ENCODE measurements at regions not wholly inside any gene's neighbourhood (a gene's known extent, or its start where the extent isn't known, plus 50 kb on each side); places are given as distances from the start of the nearest gene placed in this dataset.

DNA sequence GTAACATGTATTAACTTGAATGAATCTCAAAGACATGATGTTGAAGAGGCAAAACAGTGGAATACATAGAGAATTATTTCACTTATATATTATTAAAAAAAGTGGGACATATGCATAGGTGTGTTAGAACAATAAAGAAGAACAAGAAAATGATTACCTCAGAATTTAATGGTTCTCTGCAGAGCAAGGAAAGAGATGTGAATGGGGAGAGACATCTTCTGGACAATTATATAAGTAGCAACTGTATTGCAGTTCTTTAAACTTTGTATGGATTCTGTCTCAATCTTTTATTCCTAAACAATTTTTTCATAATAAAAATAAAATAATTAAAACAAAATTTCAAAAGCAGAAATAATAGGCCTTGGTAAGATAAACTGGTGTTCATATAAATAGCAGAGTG lies 674.9 kb upstream of the ADGRL4 start:
- TF ChIP-seq POLR2AphosphoS5 (IDR thresholded peaks at IDR 0.05; ENCODE audit: low read depth) = no peak
- DNase-seq (ENCODE audit: low read depth in 1 of 2, low spot score in 1 of 2) = no peak
- Histone ChIP-seq H3K27ac (replicated peaks) (no peak overlapping the region), H3K4me3 (replicated peaks; ENCODE audit: insufficient read depth, low read length) (no peak overlapping the region), H3K27me3 (ENCODE audit: insufficient read depth, poor library complexity, severe bottlenecking) (no peaks in the 10 kb centered on the region)

DNA sequence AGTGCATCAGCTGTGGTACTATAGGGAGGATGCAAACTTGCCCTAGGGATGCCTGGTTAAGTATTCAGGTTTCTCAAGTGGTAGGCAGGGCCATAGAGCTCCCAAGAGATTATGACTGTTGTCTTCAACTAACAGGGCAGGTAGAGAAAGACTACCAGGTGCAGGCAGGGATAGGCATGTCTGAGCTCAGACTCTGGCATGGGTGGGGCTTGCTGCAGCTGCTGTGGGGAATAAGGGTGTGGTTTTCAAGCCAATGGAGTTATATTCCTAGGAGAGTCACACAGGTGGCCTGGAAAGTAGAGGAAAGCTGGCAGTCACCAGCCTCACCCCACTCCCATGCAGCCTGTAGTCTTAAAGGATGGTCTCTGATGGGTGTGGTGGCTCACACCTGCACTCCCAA lies 673.4 kb upstream of the ADGRL4 start:
- TF ChIP-seq POLR2AphosphoS5 (IDR thresholded peaks at IDR 0.05; ENCODE audit: low read depth) = no peak
- TF ChIP-seq SPI1 (IDR thresholded peaks at IDR 0.05; ENCODE audit: borderline replicate concordance, low read depth) = no peak
- TF ChIP-seq, protein P1, sequence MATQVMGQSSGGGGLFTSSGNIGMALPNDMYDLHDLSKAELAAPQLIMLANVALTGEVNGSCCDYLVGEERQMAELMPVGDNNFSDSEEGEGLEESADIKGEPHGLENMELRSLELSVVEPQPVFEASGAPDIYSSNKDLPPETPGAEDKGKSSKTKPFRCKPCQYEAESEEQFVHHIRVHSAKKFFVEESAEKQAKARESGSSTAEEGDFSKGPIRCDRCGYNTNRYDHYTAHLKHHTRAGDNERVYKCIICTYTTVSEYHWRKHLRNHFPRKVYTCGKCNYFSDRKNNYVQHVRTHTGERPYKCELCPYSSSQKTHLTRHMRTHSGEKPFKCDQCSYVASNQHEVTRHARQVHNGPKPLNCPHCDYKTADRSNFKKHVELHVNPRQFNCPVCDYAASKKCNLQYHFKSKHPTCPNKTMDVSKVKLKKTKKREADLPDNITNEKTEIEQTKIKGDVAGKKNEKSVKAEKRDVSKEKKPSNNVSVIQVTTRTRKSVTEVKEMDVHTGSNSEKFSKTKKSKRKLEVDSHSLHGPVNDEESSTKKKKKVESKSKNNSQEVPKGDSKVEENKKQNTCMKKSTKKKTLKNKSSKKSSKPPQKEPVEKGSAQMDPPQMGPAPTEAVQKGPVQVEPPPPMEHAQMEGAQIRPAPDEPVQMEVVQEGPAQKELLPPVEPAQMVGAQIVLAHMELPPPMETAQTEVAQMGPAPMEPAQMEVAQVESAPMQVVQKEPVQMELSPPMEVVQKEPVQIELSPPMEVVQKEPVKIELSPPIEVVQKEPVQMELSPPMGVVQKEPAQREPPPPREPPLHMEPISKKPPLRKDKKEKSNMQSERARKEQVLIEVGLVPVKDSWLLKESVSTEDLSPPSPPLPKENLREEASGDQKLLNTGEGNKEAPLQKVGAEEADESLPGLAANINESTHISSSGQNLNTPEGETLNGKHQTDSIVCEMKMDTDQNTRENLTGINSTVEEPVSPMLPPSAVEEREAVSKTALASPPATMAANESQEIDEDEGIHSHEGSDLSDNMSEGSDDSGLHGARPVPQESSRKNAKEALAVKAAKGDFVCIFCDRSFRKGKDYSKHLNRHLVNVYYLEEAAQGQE (IDR thresholded peaks at IDR 0.05; ENCODE audit: insufficient replicate concordance, low read depth) = no peak
- TF ChIP-seq, protein P2, sequence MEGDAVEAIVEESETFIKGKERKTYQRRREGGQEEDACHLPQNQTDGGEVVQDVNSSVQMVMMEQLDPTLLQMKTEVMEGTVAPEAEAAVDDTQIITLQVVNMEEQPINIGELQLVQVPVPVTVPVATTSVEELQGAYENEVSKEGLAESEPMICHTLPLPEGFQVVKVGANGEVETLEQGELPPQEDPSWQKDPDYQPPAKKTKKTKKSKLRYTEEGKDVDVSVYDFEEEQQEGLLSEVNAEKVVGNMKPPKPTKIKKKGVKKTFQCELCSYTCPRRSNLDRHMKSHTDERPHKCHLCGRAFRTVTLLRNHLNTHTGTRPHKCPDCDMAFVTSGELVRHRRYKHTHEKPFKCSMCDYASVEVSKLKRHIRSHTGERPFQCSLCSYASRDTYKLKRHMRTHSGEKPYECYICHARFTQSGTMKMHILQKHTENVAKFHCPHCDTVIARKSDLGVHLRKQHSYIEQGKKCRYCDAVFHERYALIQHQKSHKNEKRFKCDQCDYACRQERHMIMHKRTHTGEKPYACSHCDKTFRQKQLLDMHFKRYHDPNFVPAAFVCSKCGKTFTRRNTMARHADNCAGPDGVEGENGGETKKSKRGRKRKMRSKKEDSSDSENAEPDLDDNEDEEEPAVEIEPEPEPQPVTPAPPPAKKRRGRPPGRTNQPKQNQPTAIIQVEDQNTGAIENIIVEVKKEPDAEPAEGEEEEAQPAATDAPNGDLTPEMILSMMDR (IDR thresholded peaks at IDR 0.05; ENCODE audit: insufficient read depth, low read length) = no peak
- TF ChIP-seq GABPA (IDR thresholded peaks at IDR 0.05; ENCODE audit: low read depth) = no peak
- Histone ChIP-seq H3K4me3 (replicated peaks; ENCODE audit: insufficient read depth, low read length) (no peak overlapping the region), H3K27ac (replicated peaks) (no peak overlapping the region), H3K27me3 (ENCODE audit: insufficient read depth, poor library complexity, severe bottlenecking) (no peaks in the 10 kb centered on the region)
- DNase-seq (ENCODE audit: low read depth in 1 of 2, low spot score in 1 of 2) = no peak

DNA sequence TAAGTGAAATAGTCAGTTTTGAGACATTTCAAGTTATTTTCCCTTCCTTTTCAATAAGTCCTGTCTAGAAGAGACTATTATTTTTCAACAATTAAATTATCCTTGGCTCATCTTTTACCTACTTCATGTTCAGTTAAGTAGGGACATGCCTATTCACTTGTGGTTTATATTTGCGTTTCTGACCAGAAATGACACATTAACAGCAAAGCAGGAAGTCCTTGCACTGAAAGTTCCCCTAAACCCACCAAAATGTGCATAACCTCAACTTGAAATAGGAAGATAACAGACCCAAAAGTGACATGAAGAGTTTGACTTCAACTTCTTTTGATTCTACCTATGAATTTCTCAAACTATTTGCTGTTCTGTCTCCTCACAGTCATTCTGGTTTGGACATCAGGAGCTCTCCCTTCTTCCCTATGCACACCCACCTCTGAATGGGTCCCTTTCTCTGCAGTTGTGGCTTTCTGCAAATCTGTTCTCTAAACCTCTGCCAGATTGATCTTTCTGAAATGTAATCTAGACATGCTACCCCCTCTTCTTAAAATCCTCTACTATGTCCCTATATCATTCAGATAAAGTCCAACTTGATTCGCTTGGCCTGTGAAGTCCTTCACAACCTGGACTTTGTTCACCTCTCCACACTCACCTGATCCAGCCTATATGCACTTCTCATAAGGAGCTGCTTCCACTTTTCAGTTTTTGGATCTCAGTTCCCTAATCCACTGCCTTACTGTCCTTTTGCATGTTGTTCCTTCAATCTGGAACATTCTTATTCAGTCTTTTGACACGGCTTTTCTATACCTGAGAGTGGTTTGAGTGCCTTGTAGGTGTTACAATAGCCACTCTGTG lies 661.5 kb upstream of the ADGRL4 start:
- TF ChIP-seq, protein P2 (IDR thresholded peaks at IDR 0.05; ENCODE audit: insufficient read depth, low read length) = no peak
- no peak for TF ChIP-seq SPI1 (IDR thresholded peaks at IDR 0.05; ENCODE audit: borderline replicate concordance, low read depth)
- TF ChIP-seq, protein P1 (IDR thresholded peaks at IDR 0.05; ENCODE audit: insufficient replicate concordance, low read depth) = no peak
- TF ChIP-seq POLR2AphosphoS5 (IDR thresholded peaks at IDR 0.05; ENCODE audit: low read depth) = no peak
- no peak for TF ChIP-seq GABPA (IDR thresholded peaks at IDR 0.05; ENCODE audit: low read depth)
- H3K27me3 ChIP-seq (ENCODE audit: insufficient read depth, poor library complexity, severe bottlenecking) = no peaks in the 10 kb centered on the region
- no peak overlapping the region for H3K27ac ChIP-seq (replicated peaks)
- no peak overlapping the region for H3K4me3 ChIP-seq (replicated peaks; ENCODE audit: insufficient read depth, low read length)
- DNase-seq (ENCODE audit: low read depth in 1 of 2, low spot score in 1 of 2) = no peak

DNA sequence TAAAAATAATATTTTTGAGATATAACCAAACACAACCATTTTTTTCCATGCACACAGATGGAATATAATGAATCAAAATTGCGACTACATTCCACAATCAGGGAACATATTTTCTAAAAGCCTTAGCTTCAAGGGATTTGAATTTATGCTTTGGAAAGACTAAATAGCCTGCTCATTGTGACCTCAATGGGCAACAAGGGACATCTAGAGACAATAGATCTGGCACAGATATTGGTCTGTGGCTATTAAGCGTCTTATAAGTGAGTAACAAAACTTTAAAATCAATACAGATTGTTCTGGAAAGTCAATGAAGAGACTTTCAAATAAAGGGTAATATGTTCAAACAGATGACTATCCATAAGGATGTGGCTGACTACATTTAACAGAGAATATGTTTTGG lies 660.6 kb upstream of the ADGRL4 start:
- DNase-seq (ENCODE audit: low read depth in 1 of 2, low spot score in 1 of 2) = no peak
- Histone ChIP-seq H3K27me3 (ENCODE audit: insufficient read depth, poor library complexity, severe bottlenecking) (no peaks in the 10 kb centered on the region), H3K27ac (replicated peaks) (no peak overlapping the region), H3K4me3 (replicated peaks; ENCODE audit: insufficient read depth, low read length) (no peak overlapping the region)
- no peak for TF ChIP-seq POLR2AphosphoS5 (IDR thresholded peaks at IDR 0.05; ENCODE audit: low read depth)
- TF ChIP-seq, protein P2 (IDR thresholded peaks at IDR 0.05; ENCODE audit: insufficient read depth, low read length) = no peak
- TF ChIP-seq SPI1 (IDR thresholded peaks at IDR 0.05; ENCODE audit: borderline replicate concordance, low read depth) = no peak
- no peak for TF ChIP-seq GABPA (IDR thresholded peaks at IDR 0.05; ENCODE audit: low read depth)
- TF ChIP-seq, protein P1 (IDR thresholded peaks at IDR 0.05; ENCODE audit: insufficient replicate concordance, low read depth) = no peak
